ENCODE measurements at regions not wholly inside any gene's neighbourhood (a gene's known extent, or its start where the extent isn't known, plus 50 kb on each side); places are given as distances from the start of the nearest gene placed in this dataset.
"Not testable (repeated sequence)": the region's sequence is repeated elsewhere in the genome, so short reads cannot be mapped to it uniquely, and the experiment has no call there.

DNA sequence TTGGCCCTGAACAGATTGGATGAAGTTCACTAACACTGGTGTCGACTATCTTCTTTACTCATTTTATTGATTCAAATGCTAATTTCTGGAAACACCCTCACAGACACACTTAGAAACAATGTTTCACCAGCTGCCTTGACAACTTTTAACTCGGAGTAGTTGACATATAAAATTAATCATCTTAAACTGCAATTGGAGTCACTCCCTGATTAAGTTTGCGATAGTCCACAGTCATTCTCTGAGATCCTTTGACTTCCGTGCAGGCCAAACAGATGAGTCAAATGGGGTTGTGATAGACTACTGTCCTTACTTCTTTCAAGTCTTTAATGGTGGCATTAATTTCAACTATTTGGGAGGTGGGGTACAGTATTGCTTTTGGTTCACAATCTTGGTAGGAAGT lies 114.4 kb upstream of the PCSK1 start:
- Histone ChIP-seq H3K9me2 (replicated peaks; ENCODE audit: insufficient read depth) (no peaks in the 10 kb centered on the region), H3K36me3 (replicated peaks; ENCODE audit: insufficient read depth, low read depth) (no peaks in the 10 kb centered on the region), H3K9me3 (ENCODE audit: low read depth) (no peaks in the 10 kb centered on the region), H3K4me1 (ENCODE audit: insufficient read depth) (no peaks in the 10 kb centered on the region), H3K4me2 (no peak overlapping the region), H3K79me2 (no peaks in the 10 kb centered on the region), H3K27me3 (no peaks in the 10 kb centered on the region), H2AFZ (no peak overlapping the region), H3K27ac (no peak overlapping the region), H4K20me1 (ENCODE audit: insufficient read depth, poor library complexity, severe bottlenecking) (no peaks in the 10 kb centered on the region), H3K4me3 (no peak overlapping the region)
- DNase-seq (ENCODE audit: low spot score), result no peak
- 86% methylated on average over 4 of the region's 4 CpGs for WGBS (ENCODE audit: low lambda C conversion rate, missing lambda C conversion rate)
- TF ChIP-seq, protein P1, sequence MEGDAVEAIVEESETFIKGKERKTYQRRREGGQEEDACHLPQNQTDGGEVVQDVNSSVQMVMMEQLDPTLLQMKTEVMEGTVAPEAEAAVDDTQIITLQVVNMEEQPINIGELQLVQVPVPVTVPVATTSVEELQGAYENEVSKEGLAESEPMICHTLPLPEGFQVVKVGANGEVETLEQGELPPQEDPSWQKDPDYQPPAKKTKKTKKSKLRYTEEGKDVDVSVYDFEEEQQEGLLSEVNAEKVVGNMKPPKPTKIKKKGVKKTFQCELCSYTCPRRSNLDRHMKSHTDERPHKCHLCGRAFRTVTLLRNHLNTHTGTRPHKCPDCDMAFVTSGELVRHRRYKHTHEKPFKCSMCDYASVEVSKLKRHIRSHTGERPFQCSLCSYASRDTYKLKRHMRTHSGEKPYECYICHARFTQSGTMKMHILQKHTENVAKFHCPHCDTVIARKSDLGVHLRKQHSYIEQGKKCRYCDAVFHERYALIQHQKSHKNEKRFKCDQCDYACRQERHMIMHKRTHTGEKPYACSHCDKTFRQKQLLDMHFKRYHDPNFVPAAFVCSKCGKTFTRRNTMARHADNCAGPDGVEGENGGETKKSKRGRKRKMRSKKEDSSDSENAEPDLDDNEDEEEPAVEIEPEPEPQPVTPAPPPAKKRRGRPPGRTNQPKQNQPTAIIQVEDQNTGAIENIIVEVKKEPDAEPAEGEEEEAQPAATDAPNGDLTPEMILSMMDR (IDR thresholded peaks at IDR 0.05; ENCODE audit: poor library complexity), result no peak
- no peak for TF ChIP-seq EZH2 (IDR thresholded peaks at IDR 0.05; ENCODE audit: borderline replicate concordance)
- TF ChIP-seq EZH2phosphoT487 (IDR thresholded peaks at IDR 0.05; ENCODE audit: low read depth, severe bottlenecking, unreplicated experiment), result no peak

DNA sequence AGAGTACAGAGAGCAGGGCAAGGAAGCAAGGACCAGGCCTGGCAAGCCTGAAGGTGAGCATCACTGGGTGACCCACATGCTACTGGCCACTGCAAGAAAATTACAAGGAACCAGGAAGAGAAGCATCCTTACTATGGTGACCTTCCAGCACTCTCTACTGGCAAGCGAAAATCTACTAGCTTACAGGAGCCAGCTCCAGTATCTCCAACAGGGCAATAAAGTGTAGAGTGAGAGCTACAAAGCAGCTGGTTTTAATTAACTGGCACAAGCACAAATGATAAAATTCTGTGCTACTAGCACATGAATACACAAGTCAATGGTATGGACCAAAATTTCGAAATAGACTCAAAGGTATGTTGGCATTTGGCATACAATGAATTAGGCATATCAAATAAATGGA lies 113.3 kb upstream of the CAST start:
- Histone ChIP-seq H3K9me3 (ENCODE audit: low read depth) (no peaks in the 10 kb centered on the region), H3K9me2 (replicated peaks; ENCODE audit: insufficient read depth) (no peaks in the 10 kb centered on the region), H3K36me3 (replicated peaks; ENCODE audit: insufficient read depth, low read depth) (no peaks in the 10 kb centered on the region), H3K4me1 (ENCODE audit: insufficient read depth) (no peaks in the 10 kb centered on the region), H3K27ac (no peak overlapping the region), H3K4me2 (no peak overlapping the region), H3K4me3 (no peak overlapping the region), H4K20me1 (ENCODE audit: insufficient read depth, poor library complexity, severe bottlenecking) (no peaks in the 10 kb centered on the region), H2AFZ (no peak overlapping the region), H3K79me2 (no peaks in the 10 kb centered on the region), H3K27me3 (no peaks in the 10 kb centered on the region)
- WGBS (ENCODE audit: low lambda C conversion rate, missing lambda C conversion rate), result 73% methylated on average over 2 of the region's 2 CpGs
- TF ChIP-seq EZH2 (IDR thresholded peaks at IDR 0.05; ENCODE audit: borderline replicate concordance) (no peak), EZH2phosphoT487 (IDR thresholded peaks at IDR 0.05; ENCODE audit: low read depth, severe bottlenecking, unreplicated experiment) (no peak)
- DNase-seq (ENCODE audit: low spot score), result no peak

DNA sequence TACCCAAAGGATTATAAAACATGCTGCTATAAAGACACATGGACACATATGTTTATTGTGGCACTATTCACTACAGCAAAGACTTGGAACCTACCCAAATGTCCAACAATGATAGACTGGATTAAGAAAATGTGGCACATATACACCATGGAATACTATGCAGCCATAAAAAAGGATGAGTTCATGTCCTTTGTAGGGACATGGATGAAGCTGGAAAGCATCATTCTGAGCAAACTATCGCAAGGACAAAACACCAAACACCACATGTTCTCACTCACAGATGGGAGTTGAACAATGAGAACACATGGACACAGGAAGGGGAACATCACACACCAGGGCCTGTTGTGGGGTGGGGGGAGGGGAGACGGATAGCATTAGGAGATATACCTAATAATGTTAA lies 101.3 kb upstream of the CAST start:
- WGBS (ENCODE audit: low lambda C conversion rate, missing lambda C conversion rate), result 78% methylated on average over 2 of the region's 2 CpGs
- H3K4me1 ChIP-seq (ENCODE audit: insufficient read depth); H3K27me3 ChIP-seq; H3K9me2 ChIP-seq (replicated peaks; ENCODE audit: insufficient read depth); H3K27ac ChIP-seq; H3K9me3 ChIP-seq (ENCODE audit: low read depth); H4K20me1 ChIP-seq (ENCODE audit: insufficient read depth, poor library complexity, severe bottlenecking); DNase-seq (ENCODE audit: low spot score); H2AFZ ChIP-seq; H3K36me3 ChIP-seq (replicated peaks; ENCODE audit: insufficient read depth, low read depth); H3K79me2 ChIP-seq; H3K4me2 ChIP-seq; H3K4me3 ChIP-seq: not testable (repeated sequence)

DNA sequence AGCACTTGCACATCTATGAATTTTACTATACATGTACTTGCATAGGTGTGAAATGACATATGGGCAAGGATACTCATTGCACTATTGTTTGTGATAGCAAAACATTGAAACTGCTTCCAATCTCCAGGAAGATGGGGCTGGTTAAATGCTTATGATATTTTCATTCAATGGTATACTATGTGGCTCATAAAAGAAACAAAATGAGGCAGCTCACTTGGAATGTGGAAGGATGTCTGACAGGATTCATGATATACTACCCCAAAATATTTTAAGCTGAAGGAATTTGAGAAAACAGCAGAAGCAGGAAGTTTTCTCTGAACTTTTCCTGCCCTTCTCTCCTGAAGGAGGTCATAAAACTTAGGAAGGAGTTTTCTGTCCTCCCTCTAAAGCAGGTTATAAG lies 99.6 kb upstream of the CAST start:
- no peaks in the 10 kb centered on the region for H3K9me2 ChIP-seq (replicated peaks; ENCODE audit: insufficient read depth)
- no peaks in the 10 kb centered on the region for H3K9me3 ChIP-seq (ENCODE audit: low read depth)
- H3K4me2 ChIP-seq, result no peak overlapping the region
- H3K4me3 ChIP-seq, result no peak overlapping the region
- H3K27ac ChIP-seq, result no peak overlapping the region
- DNase-seq (ENCODE audit: low spot score), result no peak
- H3K4me1 ChIP-seq (ENCODE audit: insufficient read depth), result no peaks in the 10 kb centered on the region
- TF ChIP-seq, protein P1 (IDR thresholded peaks at IDR 0.05; ENCODE audit: poor library complexity), result no peak
- TF ChIP-seq EZH2phosphoT487 (IDR thresholded peaks at IDR 0.05; ENCODE audit: low read depth, severe bottlenecking, unreplicated experiment) (no peak), EZH2 (IDR thresholded peaks at IDR 0.05; ENCODE audit: borderline replicate concordance) (no peak)
- H3K79me2 ChIP-seq, result no peaks in the 10 kb centered on the region
- no peak overlapping the region for H2AFZ ChIP-seq
- H4K20me1 ChIP-seq (ENCODE audit: insufficient read depth, poor library complexity, severe bottlenecking), result no peaks in the 10 kb centered on the region
- H3K36me3 ChIP-seq (replicated peaks; ENCODE audit: insufficient read depth, low read depth), result no peaks in the 10 kb centered on the region
- no peaks in the 10 kb centered on the region for H3K27me3 ChIP-seq

DNA sequence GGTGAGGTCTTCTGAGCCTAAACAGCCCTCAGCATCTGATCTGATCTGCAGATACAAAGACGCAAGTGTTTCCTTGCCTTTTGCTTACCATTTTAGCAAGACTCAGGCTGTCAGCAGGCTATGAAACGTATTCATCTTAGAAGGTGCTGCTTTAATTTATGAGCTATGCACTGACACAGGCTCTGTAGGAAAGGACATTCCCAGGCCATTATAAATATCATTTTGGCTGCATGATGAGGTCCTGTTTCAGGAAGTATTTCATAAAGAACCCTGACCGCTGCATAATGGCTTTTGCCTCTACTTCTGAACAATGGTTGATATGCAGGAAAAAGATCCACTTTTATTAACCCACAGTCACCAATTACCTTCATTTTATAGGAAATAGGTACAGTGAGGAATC lies 98.4 kb upstream of the CAST start:
- Histone ChIP-seq H3K27me3 (no peaks in the 10 kb centered on the region), H3K79me2 (no peaks in the 10 kb centered on the region), H3K4me2 (no peak overlapping the region), H3K9me2 (replicated peaks; ENCODE audit: insufficient read depth) (no peaks in the 10 kb centered on the region), H3K36me3 (replicated peaks; ENCODE audit: insufficient read depth, low read depth) (no peaks in the 10 kb centered on the region), H3K9me3 (ENCODE audit: low read depth) (no peaks in the 10 kb centered on the region), H4K20me1 (ENCODE audit: insufficient read depth, poor library complexity, severe bottlenecking) (no peaks in the 10 kb centered on the region), H2AFZ (no peak overlapping the region), H3K4me3 (no peak overlapping the region), H3K27ac (no peak overlapping the region), H3K4me1 (ENCODE audit: insufficient read depth) (no peaks in the 10 kb centered on the region)
- DNase-seq (ENCODE audit: low spot score), result no peak
- TF ChIP-seq EZH2 (IDR thresholded peaks at IDR 0.05; ENCODE audit: borderline replicate concordance), result no peak
- no peak for TF ChIP-seq EZH2phosphoT487 (IDR thresholded peaks at IDR 0.05; ENCODE audit: low read depth, severe bottlenecking, unreplicated experiment)
- TF ChIP-seq, protein P1 (IDR thresholded peaks at IDR 0.05; ENCODE audit: poor library complexity), result no peak
- 83% methylated on average over 3 of the region's 3 CpGs for WGBS (ENCODE audit: low lambda C conversion rate, missing lambda C conversion rate)
